Keratinocyte (primary cell): ENCODE measurements at regions not wholly inside any gene's neighbourhood (a gene's known extent, or its start where the extent isn't known, plus 50 kb on each side); places are given as distances from the start of the nearest gene placed in this dataset.

ENCODE experiments used
- EZH2 ChIP-seq: IDR thresholded peaks from one replicate; pipeline ENCODE4 v1.6.1; 2012; ENCODE audit warnings: inconsistent platforms, mild to moderate bottlenecking, low read length, moderate library complexity
- TF ChIP-seq, protein P1 (sequence below), 3 experiments: IDR thresholded peaks in 1 of 3; conservative IDR thresholded peaks in 1 of 3; optimal IDR thresholded peaks in 1 of 3; 2 replicates in 2 of 3; 3 replicates in 1 of 3; pipeline versions ENCODE3 to v1.5.1; 2011; ENCODE audit warnings: low read length in 3 of 3, mild to moderate bottlenecking in 3 of 3, moderate library complexity in 2 of 3, control low read depth in 1 of 3, inconsistent platforms in 1 of 3; ENCODE audit not compliant: insufficient read depth in 2 of 3; ENCODE audit errors: extremely low read depth in 1 of 3

DNA sequence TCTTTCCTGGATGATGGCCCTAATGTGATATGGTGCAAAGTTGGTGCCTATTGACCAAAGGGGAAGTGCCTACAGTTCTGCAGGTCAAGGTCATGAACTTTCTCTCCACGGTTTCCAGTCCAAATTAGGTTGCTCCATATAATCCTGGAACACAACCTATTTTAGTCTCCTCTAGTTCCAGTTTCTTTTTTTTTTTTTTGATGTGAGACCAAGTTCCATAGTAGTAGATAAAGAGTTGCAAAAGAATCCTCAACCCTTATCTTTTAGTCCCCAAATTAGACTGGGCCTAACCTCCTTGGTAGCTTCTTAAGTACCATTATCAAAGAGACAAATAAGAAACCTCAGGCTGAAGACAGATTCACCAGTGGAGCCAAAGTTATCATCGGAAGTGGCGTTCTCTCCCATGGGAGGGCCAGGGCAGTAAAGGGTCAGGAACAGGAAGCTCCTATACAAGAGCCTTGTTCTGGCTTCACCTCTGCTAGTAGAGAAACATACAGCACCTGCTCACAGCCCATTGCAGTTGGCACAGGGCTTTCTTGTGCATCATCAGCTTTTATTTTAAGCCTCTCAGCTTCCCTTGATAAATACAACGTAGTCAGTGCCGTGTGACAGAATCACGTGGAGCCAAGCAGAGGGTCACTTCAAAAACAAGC, 132.2 kb upstream of the RREB1 start:
- TF ChIP-seq, protein P1, sequence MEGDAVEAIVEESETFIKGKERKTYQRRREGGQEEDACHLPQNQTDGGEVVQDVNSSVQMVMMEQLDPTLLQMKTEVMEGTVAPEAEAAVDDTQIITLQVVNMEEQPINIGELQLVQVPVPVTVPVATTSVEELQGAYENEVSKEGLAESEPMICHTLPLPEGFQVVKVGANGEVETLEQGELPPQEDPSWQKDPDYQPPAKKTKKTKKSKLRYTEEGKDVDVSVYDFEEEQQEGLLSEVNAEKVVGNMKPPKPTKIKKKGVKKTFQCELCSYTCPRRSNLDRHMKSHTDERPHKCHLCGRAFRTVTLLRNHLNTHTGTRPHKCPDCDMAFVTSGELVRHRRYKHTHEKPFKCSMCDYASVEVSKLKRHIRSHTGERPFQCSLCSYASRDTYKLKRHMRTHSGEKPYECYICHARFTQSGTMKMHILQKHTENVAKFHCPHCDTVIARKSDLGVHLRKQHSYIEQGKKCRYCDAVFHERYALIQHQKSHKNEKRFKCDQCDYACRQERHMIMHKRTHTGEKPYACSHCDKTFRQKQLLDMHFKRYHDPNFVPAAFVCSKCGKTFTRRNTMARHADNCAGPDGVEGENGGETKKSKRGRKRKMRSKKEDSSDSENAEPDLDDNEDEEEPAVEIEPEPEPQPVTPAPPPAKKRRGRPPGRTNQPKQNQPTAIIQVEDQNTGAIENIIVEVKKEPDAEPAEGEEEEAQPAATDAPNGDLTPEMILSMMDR (optimal IDR thresholded peaks at IDR 0.05 in 1 of 3, IDR thresholded peaks at IDR 0.05 in 1 of 3, conservative IDR thresholded peaks at IDR 0.05 in 1 of 3; ENCODE audit: extremely low read depth in 1 of 3, insufficient read depth in 2 of 3, low read length in 3 of 3) = no peak
- TF ChIP-seq EZH2 = no peak
